HG03442 (cell line): ENCODE measurements at regions not wholly inside any gene's neighbourhood (a gene's known extent, or its start where the extent isn't known, plus 50 kb on each side); places are given as distances from the start of the nearest gene placed in this dataset.
"Not testable (repeated sequence)": the region's sequence is repeated elsewhere in the genome, so short reads cannot be mapped to it uniquely, and the experiment has no call there.

Source experiments
- ATAC-seq: cut with Tn5 transposase; IDR thresholded peaks from one replicate; pipeline ENCODE4 v1.9.1; 2021; ENCODE audit warnings: mild to moderate bottlenecking, moderate library complexity; ENCODE audit not compliant: unreplicated experiment

DNA sequence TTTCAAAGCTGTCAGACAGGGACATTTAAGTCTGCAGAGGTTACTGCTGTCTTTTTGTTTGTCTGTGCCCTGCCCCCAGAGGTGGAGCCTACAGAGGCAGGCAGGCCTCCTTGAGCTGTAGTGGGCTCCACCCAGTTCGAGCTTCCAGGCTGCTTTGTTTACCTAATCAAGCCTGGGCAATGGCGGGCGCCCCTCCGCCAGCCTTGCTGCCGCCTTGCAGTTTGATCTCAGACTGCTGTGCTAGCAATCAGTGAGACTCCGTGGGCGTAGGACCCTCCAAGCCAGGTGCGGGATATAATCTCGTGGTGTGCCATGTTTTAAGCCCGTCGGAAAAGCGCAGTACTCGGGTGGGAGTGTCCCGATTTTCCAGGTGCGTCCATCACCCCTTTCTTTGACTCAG is 919.2 kb upstream of the ARRDC3 start:
- ATAC-seq: not testable (repeated sequence)

GRCh38 chr5:92283521-92283920 is 900.4 kb upstream of the ARRDC3 start:
- ATAC-seq: no peak

GRCh38 chr5:92271750-92272149 is 888.6 kb upstream of the ARRDC3 start:
- not testable (repeated sequence) for ATAC-seq

GRCh38 chr5:92268343-92268742 is 885.2 kb upstream of the ARRDC3 start:
- ATAC-seq: no peak

GRCh38 chr5:92267830-92268229 is 884.7 kb upstream of the ARRDC3 start:
- no peak for ATAC-seq

DNA sequence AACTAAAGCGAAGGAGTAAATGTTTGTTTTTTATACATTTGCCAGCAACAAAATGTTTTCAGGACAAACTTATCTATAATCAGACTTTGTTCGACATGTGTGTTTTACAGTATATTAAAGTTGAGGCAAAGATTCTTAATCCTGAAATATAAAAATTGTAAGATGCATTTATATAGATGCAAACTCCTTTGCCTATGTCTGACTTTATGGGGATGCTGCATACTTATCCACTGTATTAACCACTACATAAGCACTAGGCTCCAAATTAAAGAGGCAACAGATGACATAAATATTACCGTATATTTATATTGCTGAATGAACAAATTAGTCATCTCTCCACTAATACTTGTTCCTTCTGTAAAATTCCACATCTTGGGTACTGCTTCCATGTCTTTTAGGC is 882.7 kb upstream of the ARRDC3 start:
- no peak for ATAC-seq

- not testable (repeated sequence) for ATAC-seq
Measured at GRCh38 chr5:92255605-92256004, 872.5 kb upstream of the ARRDC3 start.

GRCh38 chr5:92248518-92248917 is 865.4 kb upstream of the ARRDC3 start:
- ATAC-seq: no peak

DNA sequence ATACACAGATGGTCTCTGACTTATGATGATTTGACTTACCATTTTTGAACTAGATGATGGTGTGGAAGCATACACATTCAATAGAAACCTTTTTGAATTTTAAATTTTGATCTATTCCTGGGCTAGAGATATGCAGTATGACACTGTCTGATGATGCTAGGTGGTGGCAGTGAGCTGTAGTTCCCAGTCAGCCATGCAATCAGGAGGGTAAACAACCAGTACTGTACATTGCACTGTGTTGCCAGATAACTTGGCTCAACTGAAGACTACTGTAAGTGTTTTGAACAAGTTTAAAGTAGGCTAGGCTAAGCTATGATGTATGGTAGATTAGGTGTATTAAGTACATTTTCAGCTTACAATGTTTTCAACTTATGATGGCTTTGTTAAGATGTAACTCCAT is 859.1 kb upstream of the ARRDC3 start:
- ATAC-seq: no peak

DNA sequence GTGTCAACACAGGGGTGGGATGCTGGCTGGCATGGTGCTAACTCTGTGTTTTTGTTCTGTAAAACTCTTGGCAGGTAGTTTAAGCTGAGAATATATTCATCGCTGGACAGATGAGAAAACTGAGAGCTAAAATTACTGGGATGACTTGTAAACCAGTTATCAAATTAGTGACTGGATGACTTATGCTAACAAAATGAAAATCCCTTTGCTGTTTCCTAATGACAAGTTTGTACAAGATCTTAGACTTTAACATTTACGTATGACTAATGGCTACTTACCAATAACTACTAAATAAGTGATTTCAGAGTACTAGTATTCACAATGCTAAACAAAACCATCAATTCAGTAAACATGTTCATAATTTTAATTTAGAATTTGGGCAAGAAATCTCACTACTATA is 854.8 kb upstream of the ARRDC3 start:
- no peak for ATAC-seq

DNA sequence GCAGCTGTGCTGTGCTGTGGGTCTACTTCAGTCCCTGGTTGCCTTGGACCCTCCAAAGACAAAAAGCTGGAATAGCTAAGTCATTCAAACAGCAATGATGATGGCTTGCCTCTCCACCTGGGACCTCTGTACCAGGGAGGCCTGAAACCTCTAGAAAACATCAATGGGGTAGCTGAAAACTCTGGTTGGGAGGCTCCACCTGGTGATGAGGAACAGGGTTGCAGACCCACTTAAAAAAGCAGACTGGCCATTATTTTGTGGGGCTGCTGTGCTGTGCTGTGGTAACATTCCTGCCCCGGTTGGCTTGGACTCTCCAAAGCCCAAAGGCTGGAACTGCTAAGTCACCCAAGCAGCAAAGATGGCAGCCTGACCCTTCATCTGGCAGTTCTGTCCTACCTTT is 839.3 kb upstream of the ARRDC3 start:
- no peak for ATAC-seq

DNA sequence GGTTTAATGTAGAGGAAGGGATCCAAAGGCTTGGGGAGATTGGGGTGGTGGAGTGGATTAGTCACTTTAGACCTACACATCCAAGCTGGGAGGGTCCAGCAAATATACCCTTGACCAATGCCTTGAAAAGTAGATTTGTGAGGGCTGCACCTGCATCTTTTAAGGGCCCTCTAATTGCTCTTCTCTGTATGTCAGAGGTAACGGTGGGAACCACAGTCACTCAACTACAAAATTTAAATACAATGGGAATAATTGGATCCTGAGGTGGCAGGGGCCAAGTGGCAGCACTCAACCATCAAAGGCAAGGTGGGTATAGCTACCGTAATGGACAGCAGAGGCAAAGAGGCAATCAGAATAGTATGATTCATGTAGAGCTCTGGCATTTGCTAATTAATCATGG is 833.7 kb upstream of the ARRDC3 start:
- ATAC-seq: not testable (repeated sequence)

DNA sequence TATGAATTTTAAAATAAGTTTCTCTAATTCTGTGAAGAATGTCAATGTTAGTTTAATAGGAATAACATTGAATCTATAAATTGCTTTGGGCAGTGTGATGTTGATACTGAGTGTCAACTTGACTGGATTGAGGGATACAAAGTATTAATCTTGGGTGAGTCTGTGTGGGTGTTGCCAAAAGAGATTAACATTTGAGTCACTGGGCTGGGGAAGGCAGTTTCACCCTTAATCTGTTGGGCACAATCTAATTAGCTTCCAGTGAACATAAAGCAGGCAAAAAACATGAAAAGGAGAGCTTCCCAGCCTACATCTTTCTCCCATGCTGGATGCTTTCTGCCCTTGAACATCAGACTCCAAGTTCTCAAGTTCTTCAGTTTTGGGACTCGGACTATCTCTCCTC is 832.0 kb upstream of the ARRDC3 start:
- ATAC-seq: no peak

DNA sequence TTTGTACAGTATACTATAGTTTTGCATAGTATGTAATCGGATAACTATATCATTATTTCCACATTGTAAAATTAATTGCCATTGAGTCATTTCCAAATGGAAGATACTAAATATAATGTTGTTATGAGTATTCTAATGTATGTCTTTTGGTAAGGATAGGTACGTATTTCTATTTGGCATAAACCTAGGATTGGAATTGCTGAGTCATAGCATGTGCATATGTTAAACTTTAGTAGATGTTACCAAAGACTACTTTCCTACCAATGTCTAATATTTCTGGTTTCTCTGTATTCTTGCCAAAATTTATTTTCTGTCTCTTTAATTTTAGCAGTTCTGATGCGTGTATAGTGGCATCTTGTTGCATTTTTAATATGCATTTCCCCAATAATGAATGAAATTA is 825.1 kb upstream of the ARRDC3 start:
- ATAC-seq: no peak

- ATAC-seq: no peak
Measured at GRCh38 chr5:92207151-92207550, 824.0 kb upstream of the ARRDC3 start.

DNA sequence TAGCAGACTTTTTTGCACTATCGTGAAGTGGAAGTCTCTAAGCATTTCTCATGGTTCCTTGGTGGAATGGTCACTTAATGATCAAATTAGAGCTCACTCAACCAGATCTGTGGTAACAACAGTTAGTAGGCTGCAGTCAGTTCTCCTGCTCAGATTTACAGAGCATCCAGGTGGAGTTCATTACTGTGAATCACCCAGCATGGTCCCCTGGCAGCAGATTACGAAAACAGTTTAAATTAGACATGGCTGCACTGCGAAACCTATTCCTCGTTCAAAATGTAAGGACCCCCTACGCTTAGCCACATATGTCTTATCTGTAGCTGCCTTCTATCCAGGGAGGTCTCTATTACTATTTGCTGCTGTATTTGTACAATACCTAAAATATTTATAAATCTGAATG is 823.6 kb upstream of the ARRDC3 start:
- no peak for ATAC-seq

GRCh38 chr5:92199035-92199434 is 815.9 kb upstream of the ARRDC3 start:
- not testable (repeated sequence) for ATAC-seq

GRCh38 chr5:92181656-92182055 is 798.5 kb upstream of the ARRDC3 start:
- no peak for ATAC-seq

DNA sequence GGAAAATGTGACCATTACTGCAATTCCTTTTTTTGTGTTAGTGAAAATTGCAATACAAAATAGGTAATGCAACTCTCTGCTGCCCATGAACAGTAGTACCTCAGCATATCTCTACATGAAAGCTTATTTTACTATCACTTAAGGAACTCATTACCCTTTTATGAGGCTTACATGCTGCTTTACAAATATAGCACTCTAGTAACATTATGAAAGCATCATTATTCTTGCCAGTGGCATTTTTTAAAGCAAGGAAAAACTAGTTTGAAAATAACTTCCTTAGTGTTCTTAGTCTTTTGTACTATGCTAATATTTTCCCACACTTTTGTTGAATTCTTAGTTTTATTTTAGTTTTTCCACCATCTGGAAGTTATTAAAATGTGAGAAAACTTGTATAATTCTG is 797.3 kb upstream of the ARRDC3 start:
- no peak for ATAC-seq

- no peak for ATAC-seq
Measured at GRCh38 chr5:92179651-92180050, 796.5 kb upstream of the ARRDC3 start.

GRCh38 chr5:92177926-92178487 is 794.9 kb upstream of the ARRDC3 start:
- no peak for ATAC-seq

- ATAC-seq: no peak
Measured at GRCh38 chr5:92163906-92164305, 780.8 kb upstream of the ARRDC3 start.

DNA sequence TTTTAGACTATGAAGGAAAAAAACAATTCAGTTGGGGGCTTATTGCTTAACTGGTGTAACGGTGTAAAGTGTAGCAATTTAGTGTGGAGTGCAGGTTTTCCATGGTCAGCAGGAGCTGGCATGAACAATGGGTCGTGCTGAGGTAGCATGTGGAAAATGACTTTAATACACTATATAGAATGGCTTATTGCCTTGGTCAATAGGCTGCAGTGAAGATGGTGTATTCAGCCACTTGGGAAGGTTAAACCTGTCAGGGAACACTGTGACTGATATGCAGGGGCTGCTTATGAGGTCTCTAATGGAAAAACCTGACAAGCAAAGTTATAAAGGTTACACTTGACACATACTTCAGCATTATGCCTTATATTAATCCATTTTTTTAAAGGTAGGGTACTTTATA is 764.7 kb upstream of the ARRDC3 start:
- ATAC-seq: no peak

GRCh38 chr5:92147266-92147665 is 764.1 kb upstream of the ARRDC3 start:
- no peak for ATAC-seq
